Esophagus (tissue), 2 donors: ENCODE measurements at regions not wholly inside any gene's neighbourhood (a gene's known extent, or its start where the extent isn't known, plus 50 kb on each side); places are given as distances from the start of the nearest gene placed in this dataset.

Experiments used
- H3K27ac ChIP-seq, 2 donors: one replicate each; pipeline ENCODE4 v1.5.1; 2013; ENCODE audit warnings: low read depth in 2 of 2, mild to moderate bottlenecking in 2 of 2, inconsistent platforms in 1 of 2, low read length in 1 of 2, moderate library complexity in 1 of 2
- H3K27me3 ChIP-seq, 2 donors: one replicate each; pipeline ENCODE4 v1.6.1; 2013; ENCODE audit warnings: low read length in 2 of 2, control low read depth in 1 of 2, mild to moderate bottlenecking in 1 of 2; ENCODE audit not compliant: insufficient read depth in 2 of 2, control insufficient read depth in 1 of 2
- H3K36me3 ChIP-seq, 2 donors: one replicate each; pipeline ENCODE4 v1.6.1; 2013; ENCODE audit warnings: low read length in 1 of 2; ENCODE audit not compliant: control insufficient read depth in 2 of 2, insufficient read depth in 2 of 2
- H3K4me1 ChIP-seq, 2 donors: one replicate each; pipeline ENCODE4 v1.6.1; 2013; ENCODE audit warnings: low read length in 1 of 2; ENCODE audit not compliant: control insufficient read depth in 2 of 2, insufficient read depth in 2 of 2
- H3K4me3 ChIP-seq, 2 donors: one replicate each; pipeline ENCODE4 v1.5.1; 2013; ENCODE audit warnings: low read length in 2 of 2, mild to moderate bottlenecking in 2 of 2, low read depth in 1 of 2, moderate library complexity in 1 of 2
- H3K9me3 ChIP-seq, 2 donors: one replicate each; pipeline ENCODE4 v1.6.1; 2013; ENCODE audit warnings: mild to moderate bottlenecking in 2 of 2, low read depth in 1 of 2, low read length in 1 of 2, moderate library complexity in 1 of 2; ENCODE audit not compliant: control insufficient read depth in 2 of 2, insufficient read depth in 1 of 2
- WGBS, 2 donors: extraction: QIAGEN DNeasy Blood & Tissue Kit; methylation state at CpG; one replicate each; pipeline ENCODE4 v1.1.7; 2013; 5-methylcytosine and 5-hydroxymethylcytosine counted together
- donor health status: healthy with polysubstance abuse.
- donor health status: Bipolar disorder and iron deficiency.

DNA sequence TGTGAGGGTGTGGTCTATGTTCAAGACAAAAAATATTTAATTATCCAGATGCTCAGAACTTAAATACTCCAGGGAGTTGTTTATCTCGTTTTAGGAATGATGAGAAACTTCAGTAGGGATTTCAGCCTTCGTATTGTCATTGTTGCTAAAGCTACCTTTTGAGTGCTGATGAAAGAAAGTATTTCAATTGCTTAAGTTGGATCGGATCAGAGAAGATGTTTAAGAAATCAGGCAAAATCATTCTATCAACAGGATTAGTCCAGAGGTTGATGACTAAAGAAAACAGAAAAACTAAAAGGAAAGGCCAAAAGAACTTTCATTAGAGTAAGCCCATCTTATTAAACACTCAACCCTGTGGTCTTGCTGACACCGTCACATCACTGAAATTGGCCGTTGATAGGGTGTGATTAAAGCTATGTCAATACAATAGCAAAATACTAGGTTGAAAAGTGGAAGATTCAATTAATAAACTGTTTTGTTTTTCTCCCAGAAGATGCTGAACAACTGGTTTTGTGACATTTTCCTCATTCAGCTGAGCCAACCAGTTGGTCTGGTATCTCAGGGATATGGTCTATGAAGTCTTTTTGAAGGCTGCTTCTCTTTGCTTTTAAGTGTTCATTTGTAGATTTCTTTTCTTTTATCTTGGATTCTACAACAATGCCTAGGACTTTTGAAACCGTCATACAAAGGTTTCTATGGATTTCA is 551.7 kb downstream of the SLC4A3 start:
- H3K4me3 ChIP-seq, result no peak overlapping the region
- H3K27me3 ChIP-seq, result no peaks in the 10 kb centered on the region
- H3K9me3 ChIP-seq, result no peaks in the 10 kb centered on the region
- no peaks in the 10 kb centered on the region for H3K36me3 ChIP-seq
- no peak overlapping the region for H3K27ac ChIP-seq
- peaks cover 0 to 5% of the 10 kb centered on the region in 2 donors for H3K4me1 ChIP-seq
- WGBS, 2 donors, result 42 to 62% methylated on average over 6 of the region's 6 CpGs

DNA sequence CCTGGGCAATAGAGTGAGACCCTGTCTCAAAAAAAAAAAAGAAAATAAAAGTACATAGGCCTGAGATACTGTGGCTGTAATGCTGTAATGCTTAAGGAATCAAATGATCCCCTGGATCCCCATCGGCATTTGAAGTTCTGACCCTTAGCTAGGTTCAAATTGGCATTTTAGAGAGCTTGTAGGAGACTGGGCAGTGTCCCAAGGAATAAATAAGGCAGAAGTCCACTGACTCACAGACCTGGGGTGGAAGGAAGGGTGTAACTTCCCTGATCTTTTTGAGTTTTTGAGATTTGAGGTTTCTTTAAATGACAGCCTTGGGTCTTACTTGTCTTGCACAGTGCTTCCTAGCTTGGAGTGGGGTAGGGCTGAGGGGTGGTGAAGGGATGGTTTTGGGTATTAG is 553.7 kb downstream of the SLC4A3 start:
- Histone ChIP-seq H3K9me3 (no peaks in the 10 kb centered on the region), H3K4me3 (no peak overlapping the region), H3K27ac (peak overlapping the region; percentile 50 to 67), H3K4me1 (no peaks in the 10 kb centered on the region), H3K36me3 (no peaks in the 10 kb centered on the region), H3K27me3 (no peaks in the 10 kb centered on the region)
- 90 to 93% methylated on average over 1 of the region's 1 CpG for WGBS, 2 donors

DNA sequence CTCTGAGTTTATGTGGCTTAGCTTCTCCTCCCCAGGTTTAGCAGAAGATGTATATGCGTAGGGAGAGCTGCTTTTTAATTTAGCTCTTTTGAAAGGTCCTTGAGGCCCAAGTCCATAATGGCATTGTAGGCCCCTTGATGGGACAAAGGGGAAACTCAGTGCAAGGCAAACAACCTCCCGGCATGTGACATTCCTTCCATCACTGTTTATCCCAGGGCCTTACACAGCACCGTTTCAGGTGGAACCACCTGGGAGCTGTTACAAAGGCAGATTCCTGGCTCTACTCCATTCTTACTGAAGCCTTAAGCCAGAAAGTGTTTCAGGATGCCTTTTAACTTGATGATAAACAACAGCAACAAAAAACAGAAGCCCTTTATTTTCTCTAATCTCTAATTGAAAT is 555.4 kb downstream of the SLC4A3 start:
- Histone ChIP-seq H3K27me3 (no peaks in the 10 kb centered on the region), H3K4me1 (no peaks in the 10 kb centered on the region), H3K9me3 (no peaks in the 10 kb centered on the region), H3K27ac (no peak overlapping the region), H3K36me3 (no peaks in the 10 kb centered on the region), H3K4me3 (no peak overlapping the region)
- 69 to 71% methylated on average over 3 of the region's 3 CpGs for WGBS, 2 donors

DNA sequence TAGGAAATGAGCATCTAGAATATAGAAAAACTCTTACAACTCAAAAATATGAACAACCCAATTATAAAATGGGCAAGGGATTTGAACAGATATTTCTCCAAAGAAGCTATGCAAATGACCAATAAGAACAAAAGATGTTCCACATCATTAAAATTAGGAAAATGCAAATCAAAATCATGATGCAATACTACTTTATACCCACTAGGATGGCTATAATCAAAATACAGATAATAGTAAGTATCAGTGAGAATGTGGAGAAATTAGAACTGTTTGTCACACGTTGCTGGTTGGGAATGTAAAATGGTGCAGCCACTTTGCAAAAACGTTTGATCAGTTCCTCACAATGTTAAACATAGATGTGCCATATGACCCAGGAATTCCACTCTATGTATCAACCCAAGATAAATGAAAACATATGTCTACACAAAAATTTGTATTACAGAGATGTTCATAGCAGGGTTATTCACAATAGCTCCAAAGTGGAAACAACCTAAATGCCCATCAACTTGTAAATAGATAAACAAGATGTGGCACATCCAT is 558.4 kb downstream of the SLC4A3 start:
- Histone ChIP-seq H3K4me3 (no peak overlapping the region), H3K27ac (no peak overlapping the region), H3K9me3 (no peaks in the 10 kb centered on the region), H3K27me3 (no peaks in the 10 kb centered on the region), H3K36me3 (no peaks in the 10 kb centered on the region), H3K4me1 (no peaks in the 10 kb centered on the region)
- WGBS, 2 donors, result 56 to 57% methylated on average over 2 of the region's 2 CpGs

DNA sequence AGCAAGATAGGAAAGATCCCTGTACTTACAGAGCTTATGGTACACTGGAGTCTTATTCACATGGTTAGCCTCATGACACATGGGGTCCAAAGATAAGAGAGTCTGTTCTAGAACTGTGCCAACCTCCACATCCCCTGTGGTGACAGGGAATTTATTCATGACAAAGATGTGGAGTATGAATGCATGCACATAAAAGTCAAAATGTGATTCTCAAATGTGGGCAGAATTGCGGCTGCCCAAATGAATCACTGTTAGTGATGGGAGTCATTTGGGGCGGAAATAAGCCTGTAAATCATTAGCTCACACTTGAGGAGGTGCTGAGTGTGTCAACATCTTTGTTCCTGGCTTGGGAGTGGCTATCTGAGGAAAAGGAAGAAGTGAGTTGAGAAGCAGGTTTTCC is 560.6 kb downstream of the SLC4A3 start:
- H3K4me3 ChIP-seq, result no peak overlapping the region
- H3K9me3 ChIP-seq, result peaks cover 6 to 10% of the 10 kb centered on the region in 2 donors
- peak overlapping the region; percentile 38 to 76 for H3K27ac ChIP-seq
- H3K27me3 ChIP-seq, result no peaks in the 10 kb centered on the region
- 42 to 57% methylated on average over 2 of the region's 2 CpGs for WGBS, 2 donors
- H3K4me1 ChIP-seq, result no peaks in the 10 kb centered on the region
- H3K36me3 ChIP-seq, result no peaks in the 10 kb centered on the region

DNA sequence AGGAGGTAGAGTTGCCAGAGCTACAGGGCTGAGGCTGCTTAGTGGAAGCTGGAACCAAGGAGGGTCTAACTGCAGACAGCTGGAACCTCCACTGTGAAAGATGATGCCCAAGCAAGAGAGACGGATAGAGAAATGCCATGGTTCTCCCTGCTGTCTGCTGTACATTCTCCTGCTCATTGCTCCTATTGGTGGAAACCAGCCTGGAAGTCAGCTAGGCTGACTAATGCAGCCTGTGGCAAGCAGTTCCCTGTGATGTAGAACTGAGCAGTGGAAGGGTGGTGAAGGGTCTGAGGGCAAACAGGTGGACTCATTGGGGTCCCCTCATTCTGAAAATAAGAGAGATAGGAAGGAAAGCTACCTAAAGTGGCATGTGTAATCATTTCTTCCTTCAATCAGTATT is 563.6 kb downstream of the SLC4A3 start:
- Histone ChIP-seq H3K9me3 (peaks cover 6 to 10% of the 10 kb centered on the region in 2 donors), H3K27me3 (no peaks in the 10 kb centered on the region), H3K4me3 (no peak overlapping the region), H3K36me3 (no peaks in the 10 kb centered on the region), H3K27ac (peak overlapping the region in 1 of 2 donors; percentile 21), H3K4me1 (peaks cover 0 to 4% of the 10 kb centered on the region in 2 donors)
- 4 to 40% methylated on average over 1 of the region's 1 CpG for WGBS, 2 donors

DNA sequence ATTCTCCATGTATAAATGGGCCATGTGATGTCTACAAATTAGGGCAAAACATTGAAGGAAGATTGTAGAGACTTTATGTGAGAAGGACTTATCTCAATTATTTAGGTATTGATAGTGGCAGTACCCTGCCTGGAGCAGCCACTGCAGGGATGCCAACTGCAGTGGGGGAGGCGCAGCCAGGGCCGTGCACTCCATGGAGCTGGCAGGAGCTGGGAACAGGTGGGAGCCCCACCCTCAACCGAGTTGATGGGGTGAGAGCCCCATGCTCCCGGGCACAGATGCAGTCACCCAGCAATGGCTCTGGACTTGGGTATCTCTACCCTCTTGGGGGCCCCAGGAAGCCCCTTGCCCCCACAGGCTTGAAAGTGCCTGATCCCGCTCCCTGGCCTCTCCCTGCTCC is 564.3 kb downstream of the SLC4A3 start:
- 90 to 91% methylated on average over 5 of the region's 5 CpGs for WGBS, 2 donors

DNA sequence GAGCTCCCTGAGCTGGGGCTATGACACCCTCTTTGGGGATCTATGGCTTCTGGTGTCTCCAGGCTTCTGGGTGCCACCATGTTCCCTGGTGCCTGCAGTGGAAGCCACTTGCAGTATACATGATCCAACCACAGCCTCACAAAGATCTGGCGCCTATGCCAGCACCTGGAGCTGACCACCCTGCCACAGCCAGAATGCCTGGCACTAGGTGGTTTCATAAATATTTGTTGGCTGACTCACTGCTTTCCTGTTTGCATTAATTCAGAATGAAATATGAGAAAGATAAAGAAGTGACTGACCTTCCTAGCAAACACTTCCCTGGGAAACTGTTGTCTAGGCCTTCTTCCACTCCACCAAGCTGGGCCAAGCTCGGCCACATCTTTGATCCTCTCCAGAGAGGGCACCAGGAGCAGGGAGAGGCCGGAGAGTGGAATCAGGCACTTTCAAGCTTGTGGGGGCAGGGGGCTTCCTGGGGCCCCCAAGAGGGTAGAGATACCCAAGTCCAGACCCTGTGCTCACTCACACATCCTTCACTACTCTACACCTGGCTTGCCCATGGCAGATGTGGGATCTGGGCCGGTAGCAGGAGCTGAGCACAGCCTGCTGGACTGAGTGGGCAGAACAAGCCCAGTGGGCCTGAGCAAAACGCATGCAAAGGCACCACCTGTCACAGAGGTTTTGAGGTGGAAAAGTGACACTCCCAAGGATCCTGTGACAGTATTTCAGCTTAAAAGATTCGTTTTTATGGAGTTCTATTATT is 565.7 kb downstream of the SLC4A3 start:
- no peaks in the 10 kb centered on the region for H3K27me3 ChIP-seq
- no peak overlapping the region for H3K27ac ChIP-seq
- H3K36me3 ChIP-seq, result no peaks in the 10 kb centered on the region
- H3K9me3 ChIP-seq, result peaks cover 6 to 10% of the 10 kb centered on the region in 2 donors
- H3K4me3 ChIP-seq, result no peak overlapping the region
- peaks cover 0 to 4% of the 10 kb centered on the region in 2 donors for H3K4me1 ChIP-seq
- 74 to 87% methylated on average over 6 of the region's 6 CpGs for WGBS, 2 donors

More for the DNA sequence above, 564.3 kb downstream of the SLC4A3 start:
- Histone ChIP-seq H3K4me3 (no peak overlapping the region), H3K4me1 (peaks cover 0 to 4% of the 10 kb centered on the region in 2 donors), H3K9me3 (peaks cover 6 to 10% of the 10 kb centered on the region in 2 donors), H3K27me3 (no peaks in the 10 kb centered on the region), H3K27ac (no peak overlapping the region), H3K36me3 (no peaks in the 10 kb centered on the region)

DNA sequence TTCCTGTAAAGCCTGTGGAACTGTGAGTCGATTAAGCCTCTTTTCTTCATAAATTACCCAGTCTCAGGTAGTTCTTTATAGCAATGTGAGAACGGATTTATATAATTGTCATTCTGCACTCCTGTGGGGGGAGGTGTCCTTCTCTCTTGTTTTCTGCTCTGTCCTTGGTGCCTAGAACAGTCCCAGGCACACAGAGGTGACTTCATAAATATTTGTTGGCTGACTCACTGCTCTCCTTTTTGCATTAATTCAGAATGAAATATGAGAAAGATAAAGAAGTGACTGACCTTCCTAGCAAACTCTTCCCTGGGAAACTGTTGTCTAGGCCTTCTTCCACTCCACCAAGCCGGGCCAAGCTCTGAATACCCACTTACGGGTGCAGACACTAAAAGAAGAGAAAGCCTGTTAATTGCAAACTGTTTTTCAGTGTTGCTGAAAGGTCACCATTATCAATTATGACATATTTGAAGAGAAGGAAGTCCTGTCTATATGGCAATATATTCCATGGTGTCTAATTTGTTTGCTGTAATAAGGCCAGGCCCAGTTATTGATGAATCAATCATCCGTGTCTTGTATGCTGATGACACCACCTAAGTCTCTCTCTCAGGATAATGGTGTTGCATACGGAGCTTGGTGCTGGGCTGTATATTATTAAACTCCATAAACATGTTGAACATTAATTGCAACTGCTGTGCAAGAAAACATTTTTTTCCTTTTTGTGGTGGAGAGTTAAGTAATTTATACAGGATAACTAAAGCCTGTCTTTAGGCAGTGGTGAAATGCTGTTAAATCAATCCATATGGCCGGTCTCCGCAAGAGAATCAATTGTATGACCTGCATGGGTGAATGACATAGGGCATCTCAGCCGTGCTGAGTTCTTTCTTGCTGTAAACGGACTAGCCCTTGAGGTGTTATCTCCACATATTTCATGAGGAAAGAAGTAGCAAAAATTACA is 567.5 kb downstream of the SLC4A3 start:
- WGBS, 2 donors, result 86% methylated on average over 10 of the region's 10 CpGs
- Histone ChIP-seq H3K27ac (peak overlapping the region in 1 of 2 donors; percentile 20), H3K36me3 (no peaks in the 10 kb centered on the region), H3K27me3 (no peaks in the 10 kb centered on the region), H3K4me1 (peaks cover 0 to 4% of the 10 kb centered on the region in 2 donors), H3K4me3 (no peak overlapping the region), H3K9me3 (peaks cover 6 to 10% of the 10 kb centered on the region in 2 donors)
